ENCODE measurements at regions not wholly inside any gene's neighbourhood (a gene's known extent, or its start where the extent isn't known, plus 50 kb on each side); places are given as distances from the start of the nearest gene placed in this dataset.
"Not testable (repeated sequence)": the region's sequence is repeated elsewhere in the genome, so short reads cannot be mapped to it uniquely, and the experiment has no call there.

DNA sequence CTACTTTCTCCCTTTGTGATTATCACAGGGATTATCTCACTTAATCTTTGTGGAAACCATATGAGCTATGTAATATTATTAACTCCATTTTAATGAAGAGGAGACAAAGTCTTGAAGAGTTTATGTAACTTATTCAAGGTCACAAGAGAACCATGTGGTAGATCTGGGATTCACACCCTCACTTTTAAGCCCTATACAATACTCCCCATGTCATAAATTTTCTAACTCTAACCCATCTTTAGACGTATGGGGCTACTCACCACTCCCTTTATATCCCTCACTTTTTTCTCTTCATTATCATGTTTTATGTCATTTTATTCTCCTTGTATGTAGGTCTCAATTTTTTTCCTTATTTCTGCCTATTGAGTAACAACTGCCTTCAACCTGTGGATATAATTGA, 126.4 kb upstream of the AHI1 start (continued):
- TF ChIP-seq, protein P1, sequence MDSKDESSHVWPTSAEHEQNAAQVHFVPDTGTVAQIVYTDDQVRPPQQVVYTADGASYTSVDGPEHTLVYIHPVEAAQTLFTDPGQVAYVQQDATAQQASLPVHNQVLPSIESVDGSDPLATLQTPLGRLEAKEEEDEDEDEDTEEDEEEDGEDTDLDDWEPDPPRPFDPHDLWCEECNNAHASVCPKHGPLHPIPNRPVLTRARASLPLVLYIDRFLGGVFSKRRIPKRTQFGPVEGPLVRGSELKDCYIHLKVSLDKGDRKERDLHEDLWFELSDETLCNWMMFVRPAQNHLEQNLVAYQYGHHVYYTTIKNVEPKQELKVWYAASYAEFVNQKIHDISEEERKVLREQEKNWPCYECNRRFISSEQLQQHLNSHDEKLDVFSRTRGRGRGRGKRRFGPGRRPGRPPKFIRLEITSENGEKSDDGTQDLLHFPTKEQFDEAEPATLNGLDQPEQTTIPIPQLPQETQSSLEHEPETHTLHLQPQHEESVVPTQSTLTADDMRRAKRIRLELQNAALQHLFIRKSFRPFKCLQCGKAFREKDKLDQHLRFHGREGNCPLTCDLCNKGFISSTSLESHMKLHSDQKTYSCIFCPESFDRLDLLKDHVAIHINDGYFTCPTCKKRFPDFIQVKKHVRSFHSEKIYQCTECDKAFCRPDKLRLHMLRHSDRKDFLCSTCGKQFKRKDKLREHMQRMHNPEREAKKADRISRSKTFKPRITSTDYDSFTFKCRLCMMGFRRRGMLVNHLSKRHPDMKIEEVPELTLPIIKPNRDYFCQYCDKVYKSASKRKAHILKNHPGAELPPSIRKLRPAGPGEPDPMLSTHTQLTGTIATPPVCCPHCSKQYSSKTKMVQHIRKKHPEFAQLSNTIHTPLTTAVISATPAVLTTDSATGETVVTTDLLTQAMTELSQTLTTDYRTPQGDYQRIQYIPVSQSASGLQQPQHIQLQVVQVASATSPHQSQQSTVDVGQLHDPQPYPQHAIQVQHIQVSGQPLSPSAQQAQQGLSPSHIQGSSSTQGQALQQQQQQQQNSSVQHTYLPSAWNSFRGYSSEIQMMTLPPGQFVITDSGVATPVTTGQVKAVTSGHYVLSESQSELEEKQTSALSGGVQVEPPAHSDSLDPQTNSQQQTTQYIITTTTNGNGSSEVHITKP (tag by site-specific recombination; IDR thresholded peaks at IDR 0.05) = no peak
- TF ChIP-seq ZNF776 (tag by site-specific recombination; IDR thresholded peaks at IDR 0.05; ENCODE audit: borderline replicate concordance) (no peak), ZNF701 (tag by site-specific recombination; IDR thresholded peaks at IDR 0.05) (no peak), ZBTB48 (tag by site-specific recombination; IDR thresholded peaks at IDR 0.05) (no peak), ZNF843 (tag by site-specific recombination; IDR thresholded peaks at IDR 0.05) (no peak), ZNF571 (tag by site-specific recombination; IDR thresholded peaks at IDR 0.05) (no peak), ZNF473 (tag by site-specific recombination; IDR thresholded peaks at IDR 0.05) (no peak)
- TF ChIP-seq, protein P2, sequence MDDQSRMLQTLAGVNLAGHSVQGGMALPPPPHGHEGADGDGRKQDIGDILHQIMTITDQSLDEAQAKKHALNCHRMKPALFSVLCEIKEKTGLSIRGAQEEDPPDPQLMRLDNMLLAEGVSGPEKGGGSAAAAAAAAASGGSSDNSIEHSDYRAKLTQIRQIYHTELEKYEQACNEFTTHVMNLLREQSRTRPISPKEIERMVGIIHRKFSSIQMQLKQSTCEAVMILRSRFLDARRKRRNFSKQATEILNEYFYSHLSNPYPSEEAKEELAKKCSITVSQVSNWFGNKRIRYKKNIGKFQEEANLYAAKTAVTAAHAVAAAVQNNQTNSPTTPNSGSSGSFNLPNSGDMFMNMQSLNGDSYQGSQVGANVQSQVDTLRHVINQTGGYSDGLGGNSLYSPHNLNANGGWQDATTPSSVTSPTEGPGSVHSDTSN (CRISPR knock-in tag; IDR thresholded peaks at IDR 0.05) = no peak
- TF ChIP-seq, protein P3, sequence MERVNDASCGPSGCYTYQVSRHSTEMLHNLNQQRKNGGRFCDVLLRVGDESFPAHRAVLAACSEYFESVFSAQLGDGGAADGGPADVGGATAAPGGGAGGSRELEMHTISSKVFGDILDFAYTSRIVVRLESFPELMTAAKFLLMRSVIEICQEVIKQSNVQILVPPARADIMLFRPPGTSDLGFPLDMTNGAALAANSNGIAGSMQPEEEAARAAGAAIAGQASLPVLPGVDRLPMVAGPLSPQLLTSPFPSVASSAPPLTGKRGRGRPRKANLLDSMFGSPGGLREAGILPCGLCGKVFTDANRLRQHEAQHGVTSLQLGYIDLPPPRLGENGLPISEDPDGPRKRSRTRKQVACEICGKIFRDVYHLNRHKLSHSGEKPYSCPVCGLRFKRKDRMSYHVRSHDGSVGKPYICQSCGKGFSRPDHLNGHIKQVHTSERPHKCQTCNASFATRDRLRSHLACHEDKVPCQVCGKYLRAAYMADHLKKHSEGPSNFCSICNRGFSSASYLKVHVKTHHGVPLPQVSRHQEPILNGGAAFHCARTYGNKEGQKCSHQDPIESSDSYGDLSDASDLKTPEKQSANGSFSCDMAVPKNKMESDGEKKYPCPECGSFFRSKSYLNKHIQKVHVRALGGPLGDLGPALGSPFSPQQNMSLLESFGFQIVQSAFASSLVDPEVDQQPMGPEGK (tag by site-specific recombination; IDR thresholded peaks at IDR 0.05) = no peak

DNA sequence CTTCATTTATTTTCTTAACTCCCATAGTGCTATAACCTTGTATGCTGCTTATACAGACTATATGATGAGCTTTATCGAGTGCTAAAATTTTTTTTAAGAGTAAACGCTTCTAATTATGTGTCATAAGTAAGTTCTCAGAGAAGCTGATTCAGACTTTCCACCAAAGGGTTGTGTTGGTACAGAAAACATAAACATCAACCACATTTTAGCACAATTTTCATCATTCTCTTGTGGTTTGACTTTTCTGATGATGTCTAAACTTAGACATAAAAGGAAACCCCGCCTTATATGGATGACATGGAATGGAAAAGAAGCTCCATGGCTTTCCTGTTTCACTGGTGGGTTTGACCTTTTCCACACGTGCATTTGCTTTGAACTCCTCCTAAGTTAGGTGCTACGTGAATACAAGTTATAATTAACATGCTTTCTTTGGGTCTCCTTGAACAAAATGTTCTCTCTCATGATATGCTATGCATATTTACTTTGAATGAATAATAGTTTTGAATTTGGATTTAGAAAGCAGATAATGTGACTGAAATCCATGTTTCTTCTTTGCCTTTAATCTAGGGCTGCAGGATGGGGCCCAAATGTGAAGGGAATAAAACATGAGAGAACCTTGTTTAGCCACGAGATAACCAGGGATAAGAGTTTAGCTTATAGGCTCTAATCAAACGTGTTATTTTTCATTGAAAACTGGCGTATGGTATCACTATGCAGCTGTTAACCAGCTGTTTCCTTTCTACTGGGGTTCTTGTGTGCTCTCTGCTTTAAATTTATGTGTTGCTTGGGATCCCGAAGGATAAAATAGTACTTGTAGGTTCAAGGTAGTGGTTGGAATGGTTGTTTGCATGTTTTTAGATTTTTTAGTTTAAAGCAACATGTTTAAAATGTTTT, 127.1 kb upstream of the AHI1 start:
- H3K4me1 ChIP-seq (ENCODE audit: control insufficient read depth, insufficient read depth, low read length) = no peaks in the 10 kb centered on the region
- TF ChIP-seq, protein P4, sequence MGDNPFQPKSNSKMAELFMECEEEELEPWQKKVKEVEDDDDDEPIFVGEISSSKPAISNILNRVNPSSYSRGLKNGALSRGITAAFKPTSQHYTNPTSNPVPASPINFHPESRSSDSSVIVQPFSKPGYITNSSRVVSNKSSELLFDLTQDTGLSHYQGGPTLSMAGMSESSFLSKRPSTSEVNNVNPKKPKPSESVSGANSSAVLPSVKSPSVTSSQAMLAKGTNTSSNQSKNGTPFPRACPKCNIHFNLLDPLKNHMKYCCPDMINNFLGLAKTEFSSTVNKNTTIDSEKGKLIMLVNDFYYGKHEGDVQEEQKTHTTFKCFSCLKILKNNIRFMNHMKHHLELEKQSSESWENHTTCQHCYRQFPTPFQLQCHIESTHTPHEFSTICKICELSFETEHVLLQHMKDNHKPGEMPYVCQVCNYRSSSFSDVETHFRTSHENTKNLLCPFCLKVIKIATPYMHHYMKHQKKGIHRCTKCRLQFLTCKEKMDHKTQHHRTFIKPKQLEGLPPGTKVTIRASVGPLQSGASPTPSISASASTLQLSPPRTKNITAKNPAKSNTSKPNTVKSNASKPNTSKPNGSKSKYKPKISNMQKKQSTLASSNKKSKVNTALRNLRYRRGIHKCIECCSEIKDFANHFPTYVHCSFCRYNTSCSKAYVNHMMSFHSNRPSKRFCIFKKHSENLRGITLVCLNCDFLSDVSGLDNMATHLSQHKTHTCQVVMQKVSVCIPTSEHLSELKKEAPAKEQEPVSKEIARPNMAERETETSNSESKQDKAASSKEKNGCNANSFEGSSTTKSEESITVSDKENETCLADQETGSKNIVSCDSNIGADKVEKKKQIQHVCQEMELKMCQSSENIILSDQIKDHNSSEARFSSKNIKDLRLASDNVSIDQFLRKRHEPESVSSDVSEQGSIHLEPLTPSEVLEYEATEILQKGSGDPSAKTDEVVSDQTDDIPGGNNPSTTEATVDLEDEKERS (tag by site-specific recombination; IDR thresholded peaks at IDR 0.05) = no peak
- TF ChIP-seq KLF9 (tag by site-specific recombination; IDR thresholded peaks at IDR 0.05; ENCODE audit: low read depth) = no peak
- TF ChIP-seq ZNF510 (tag by site-specific recombination; IDR thresholded peaks at IDR 0.05; ENCODE audit: insufficient replicate concordance) = no peak
- no peak for TF ChIP-seq ZNF132 (tag by site-specific recombination; IDR thresholded peaks at IDR 0.05; ENCODE audit: borderline replicate concordance)
- no peak for TF ChIP-seq MYNN (tag by site-specific recombination; IDR thresholded peaks at IDR 0.05; ENCODE audit: borderline replicate concordance)
- TF ChIP-seq ZNF324 (tag by site-specific recombination; IDR thresholded peaks at IDR 0.05) = no peak
- TF ChIP-seq ZBTB21 (tag by site-specific recombination; IDR thresholded peaks at IDR 0.05) = no peak
- no peak for TF ChIP-seq ZNF174 (tag by site-specific recombination; IDR thresholded peaks at IDR 0.05)
- TF ChIP-seq PRDM1 (tag by site-specific recombination; IDR thresholded peaks at IDR 0.05) = no peak
- TF ChIP-seq KLF8 (tag by site-specific recombination; IDR thresholded peaks at IDR 0.05) = no peak
- TF ChIP-seq ZNF2 (tag by site-specific recombination; IDR thresholded peaks at IDR 0.05) = no peak
- TF ChIP-seq ZNF16 (tag by site-specific recombination; IDR thresholded peaks at IDR 0.05; ENCODE audit: low read depth) = no peak
- H3K9me3 ChIP-seq (ENCODE audit: control insufficient read depth, insufficient read depth, low read depth, low read length) = no peaks in the 10 kb centered on the region
- ChIA-PET CTCF (interaction anchor here (1.0 kb wide), 1 partner anchor 601 kb away, joined by 5 read pairs; no protein-coding TSS in a partner anchor), POLR2A (no interaction called here)
- H3K27ac ChIP-seq (ENCODE audit: extremely low read depth, low read depth, low read length) = no peak overlapping the region
- H3K36me3 ChIP-seq (ENCODE audit: control insufficient read depth in 2 of 2, insufficient read depth in 1 of 2, low read length in 2 of 2) = no peaks in the 10 kb centered on the region
- no peak overlapping the region for H3K4me3 ChIP-seq (ENCODE audit: low read depth, low read length)

DNA sequence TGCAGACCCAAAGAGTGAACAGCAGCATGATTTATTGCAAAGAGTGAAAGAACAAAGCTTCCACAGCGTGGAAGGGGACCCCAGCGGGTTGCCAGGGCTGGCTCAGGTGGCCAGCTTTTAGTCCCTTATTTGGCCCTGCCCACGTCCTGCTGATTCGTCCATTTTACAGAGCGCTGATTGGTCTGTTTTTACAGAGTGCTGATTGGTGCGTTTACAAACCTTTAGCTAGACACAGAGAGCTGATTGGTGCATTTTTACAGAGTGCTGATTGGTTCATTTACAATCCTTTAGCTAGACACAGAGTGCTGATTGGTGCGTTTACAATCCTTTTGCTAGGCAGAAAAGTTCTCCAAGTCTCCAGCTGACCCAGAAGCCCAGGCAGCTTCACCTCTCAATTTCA, 128.5 kb upstream of the AHI1 start:
- H3K4me1 ChIP-seq (ENCODE audit: control insufficient read depth, insufficient read depth, low read length); H3K36me3 ChIP-seq (ENCODE audit: control insufficient read depth in 2 of 2, insufficient read depth in 1 of 2, low read length in 2 of 2); H3K9me3 ChIP-seq (ENCODE audit: control insufficient read depth, insufficient read depth, low read depth, low read length); CTCF ChIA-PET; POLR2A ChIA-PET; H3K27ac ChIP-seq (ENCODE audit: extremely low read depth, low read depth, low read length); H3K4me3 ChIP-seq (ENCODE audit: low read depth, low read length): not testable (repeated sequence)

Measured in HEK293 (cell line).